ENCODE measurements at regions not wholly inside any gene's neighbourhood (a gene's known extent, or its start where the extent isn't known, plus 50 kb on each side); places are given as distances from the start of the nearest gene placed in this dataset.

DNA sequence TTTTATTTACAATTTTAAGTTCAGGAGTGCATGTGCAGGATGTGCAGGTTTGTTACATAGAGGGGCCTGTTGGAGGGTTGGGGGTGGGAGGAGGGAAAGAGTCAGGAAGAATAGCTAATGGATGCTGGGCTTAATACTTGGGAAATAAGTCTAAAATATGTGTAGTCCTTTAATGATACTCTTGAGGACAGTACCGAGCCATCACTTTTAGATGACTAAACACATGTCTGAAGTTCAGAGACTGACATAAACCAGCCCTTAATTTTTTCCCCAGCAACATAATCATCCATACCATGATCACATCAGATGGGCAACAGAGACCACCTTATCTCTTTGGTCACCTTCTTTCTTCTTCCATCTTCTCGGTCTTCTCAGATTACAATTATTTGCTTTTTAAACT is 189.1 kb upstream of the COL3A1 start (continued):
- TF ChIP-seq, protein P1, sequence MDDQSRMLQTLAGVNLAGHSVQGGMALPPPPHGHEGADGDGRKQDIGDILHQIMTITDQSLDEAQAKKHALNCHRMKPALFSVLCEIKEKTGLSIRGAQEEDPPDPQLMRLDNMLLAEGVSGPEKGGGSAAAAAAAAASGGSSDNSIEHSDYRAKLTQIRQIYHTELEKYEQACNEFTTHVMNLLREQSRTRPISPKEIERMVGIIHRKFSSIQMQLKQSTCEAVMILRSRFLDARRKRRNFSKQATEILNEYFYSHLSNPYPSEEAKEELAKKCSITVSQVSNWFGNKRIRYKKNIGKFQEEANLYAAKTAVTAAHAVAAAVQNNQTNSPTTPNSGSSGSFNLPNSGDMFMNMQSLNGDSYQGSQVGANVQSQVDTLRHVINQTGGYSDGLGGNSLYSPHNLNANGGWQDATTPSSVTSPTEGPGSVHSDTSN (IDR thresholded peaks at IDR 0.05) = no peak
- TF ChIP-seq POLR2AphosphoS5 (IDR thresholded peaks at IDR 0.05; ENCODE audit: low read depth, low read length) = no peak

DNA sequence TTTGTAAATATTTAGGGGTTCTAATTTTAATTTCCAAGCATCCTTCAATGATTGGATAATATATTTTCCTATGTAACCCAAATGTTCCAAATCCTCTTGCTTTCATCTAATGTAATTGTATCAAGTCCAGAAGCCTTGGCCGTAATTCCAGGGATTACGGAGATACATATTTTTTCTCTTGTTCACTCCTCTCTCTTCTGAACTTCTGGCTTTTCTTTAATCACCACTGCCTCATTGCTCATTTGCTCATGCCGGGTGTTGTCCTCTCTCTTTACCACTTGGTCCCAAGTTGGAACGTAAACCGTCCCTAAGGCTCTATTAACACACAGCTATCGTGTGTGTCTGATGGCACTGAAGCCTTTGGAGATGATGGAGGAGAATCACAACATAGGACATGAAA is 188.7 kb upstream of the COL3A1 start:
- Histone ChIP-seq H2AFZ (ENCODE audit: low read depth) (no peak overlapping the region), H3K9ac (peak overlapping the region; percentile 73; the same call in 1 of the 2 replicates)
- no peak for DNase-seq

More for the DNA sequence above, 188.7 kb upstream of the COL3A1 start:
- Histone ChIP-seq H3K4me3 (ENCODE audit: low read depth in 2 of 2, low read length in 1 of 2) (no peak overlapping the region), H3K27me3 (ENCODE audit: insufficient read depth) (no peaks in the 10 kb centered on the region), H3K36me3 (replicated peaks in 1 of 2; ENCODE audit: control insufficient read depth in 1 of 2, insufficient read depth in 2 of 2, low read length in 1 of 2) (no peaks in the 10 kb centered on the region), H3K4me1 (ENCODE audit: control insufficient read depth in 1 of 2, insufficient read depth in 2 of 2, low read depth in 1 of 2, low read length in 1 of 2) (peaks cover 12 to 33% of the 10 kb centered on the region in 2 experiments; a peak in 2 of 4 replicates), H3K9me3 (no peaks in the 10 kb centered on the region), H3K4me2 (0 out of 2 replicates have a peak overlapping the region, but pooled peaks have one; percentile 51), H3K9me2 (no peaks in the 10 kb centered on the region), H3K79me2 (ENCODE audit: insufficient read depth) (no peaks in the 10 kb centered on the region), H3K27ac (ENCODE audit: low read depth in 2 of 2, low read length in 1 of 2) (peak overlapping the region; percentile 90 to 100), H3F3A (replicated peaks; ENCODE audit: insufficient read depth) (peaks cover 43% of the 10 kb centered on the region), H4K20me1 (ENCODE audit: insufficient read depth) (no peaks in the 10 kb centered on the region)
- 90% methylated on average over 6 of the region's 6 CpGs for WGBS (ENCODE audit: low lambda C conversion rate)
- TF ChIP-seq SIN3A (IDR thresholded peaks at IDR 0.05; ENCODE audit: borderline replicate concordance, low read depth, low read length) = no peak
- TF ChIP-seq CHD2 (IDR thresholded peaks at IDR 0.05; ENCODE audit: low read length, partially characterized antibody) = no peak
- no peak for TF ChIP-seq TCF12 (IDR thresholded peaks at IDR 0.05)
- TF ChIP-seq MXI1 (IDR thresholded peaks at IDR 0.05; ENCODE audit: low read depth, low read length) = no peak
- no peak for TF ChIP-seq POLR2AphosphoS5 (IDR thresholded peaks at IDR 0.05; ENCODE audit: low read depth, low read length)
- TF ChIP-seq, protein P2, sequence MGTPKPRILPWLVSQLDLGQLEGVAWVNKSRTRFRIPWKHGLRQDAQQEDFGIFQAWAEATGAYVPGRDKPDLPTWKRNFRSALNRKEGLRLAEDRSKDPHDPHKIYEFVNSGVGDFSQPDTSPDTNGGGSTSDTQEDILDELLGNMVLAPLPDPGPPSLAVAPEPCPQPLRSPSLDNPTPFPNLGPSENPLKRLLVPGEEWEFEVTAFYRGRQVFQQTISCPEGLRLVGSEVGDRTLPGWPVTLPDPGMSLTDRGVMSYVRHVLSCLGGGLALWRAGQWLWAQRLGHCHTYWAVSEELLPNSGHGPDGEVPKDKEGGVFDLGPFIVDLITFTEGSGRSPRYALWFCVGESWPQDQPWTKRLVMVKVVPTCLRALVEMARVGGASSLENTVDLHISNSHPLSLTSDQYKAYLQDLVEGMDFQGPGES (IDR thresholded peaks at IDR 0.05; ENCODE audit: low read depth, low read length) = no peak
- no peak for TF ChIP-seq NFIC (IDR thresholded peaks at IDR 0.05; ENCODE audit: borderline replicate concordance)
- no peak for TF ChIP-seq TAF1 (IDR thresholded peaks at IDR 0.05; ENCODE audit: borderline replicate concordance, low read depth, low read length)
- TF ChIP-seq YY1 (IDR thresholded peaks at IDR 0.05; ENCODE audit: low read depth) = no peak
- no peak for TF ChIP-seq GATA2 (CRISPR knock-in tag; IDR thresholded peaks at IDR 0.05)
- TF ChIP-seq FOXJ3 (CRISPR knock-in tag; IDR thresholded peaks at IDR 0.05) = no peak
- TF ChIP-seq NRF1 (IDR thresholded peaks at IDR 0.05; ENCODE audit: low read depth, low read length) = no peak
- TF ChIP-seq, protein P3, sequence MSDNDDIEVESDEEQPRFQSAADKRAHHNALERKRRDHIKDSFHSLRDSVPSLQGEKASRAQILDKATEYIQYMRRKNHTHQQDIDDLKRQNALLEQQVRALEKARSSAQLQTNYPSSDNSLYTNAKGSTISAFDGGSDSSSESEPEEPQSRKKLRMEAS (IDR thresholded peaks at IDR 0.05; ENCODE audit: low read depth) = no peak
- TF ChIP-seq, protein P4, sequence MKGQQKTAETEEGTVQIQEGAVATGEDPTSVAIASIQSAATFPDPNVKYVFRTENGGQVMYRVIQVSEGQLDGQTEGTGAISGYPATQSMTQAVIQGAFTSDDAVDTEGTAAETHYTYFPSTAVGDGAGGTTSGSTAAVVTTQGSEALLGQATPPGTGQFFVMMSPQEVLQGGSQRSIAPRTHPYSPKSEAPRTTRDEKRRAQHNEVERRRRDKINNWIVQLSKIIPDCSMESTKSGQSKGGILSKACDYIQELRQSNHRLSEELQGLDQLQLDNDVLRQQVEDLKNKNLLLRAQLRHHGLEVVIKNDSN (IDR thresholded peaks at IDR 0.05; ENCODE audit: borderline replicate concordance, low read depth) = no peak
- TF ChIP-seq, protein P1 (IDR thresholded peaks at IDR 0.05) = no peak
- TF ChIP-seq, protein P5, sequence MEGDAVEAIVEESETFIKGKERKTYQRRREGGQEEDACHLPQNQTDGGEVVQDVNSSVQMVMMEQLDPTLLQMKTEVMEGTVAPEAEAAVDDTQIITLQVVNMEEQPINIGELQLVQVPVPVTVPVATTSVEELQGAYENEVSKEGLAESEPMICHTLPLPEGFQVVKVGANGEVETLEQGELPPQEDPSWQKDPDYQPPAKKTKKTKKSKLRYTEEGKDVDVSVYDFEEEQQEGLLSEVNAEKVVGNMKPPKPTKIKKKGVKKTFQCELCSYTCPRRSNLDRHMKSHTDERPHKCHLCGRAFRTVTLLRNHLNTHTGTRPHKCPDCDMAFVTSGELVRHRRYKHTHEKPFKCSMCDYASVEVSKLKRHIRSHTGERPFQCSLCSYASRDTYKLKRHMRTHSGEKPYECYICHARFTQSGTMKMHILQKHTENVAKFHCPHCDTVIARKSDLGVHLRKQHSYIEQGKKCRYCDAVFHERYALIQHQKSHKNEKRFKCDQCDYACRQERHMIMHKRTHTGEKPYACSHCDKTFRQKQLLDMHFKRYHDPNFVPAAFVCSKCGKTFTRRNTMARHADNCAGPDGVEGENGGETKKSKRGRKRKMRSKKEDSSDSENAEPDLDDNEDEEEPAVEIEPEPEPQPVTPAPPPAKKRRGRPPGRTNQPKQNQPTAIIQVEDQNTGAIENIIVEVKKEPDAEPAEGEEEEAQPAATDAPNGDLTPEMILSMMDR (IDR thresholded peaks at IDR 0.05) = no peak
- no peak for TF ChIP-seq EP300 (IDR thresholded peaks at IDR 0.05; ENCODE audit: borderline replicate concordance in 1 of 2, low read depth in 1 of 2, low read length in 1 of 2)
- no peak for TF ChIP-seq GABPA (IDR thresholded peaks at IDR 0.05; ENCODE audit: low read depth)
- TF ChIP-seq ELF1 (IDR thresholded peaks at IDR 0.05) = no peak
- no peak for TF ChIP-seq MEF2A (IDR thresholded peaks at IDR 0.05; ENCODE audit: borderline replicate concordance, low read depth)
- ChIA-PET CTCF (no interaction called here), POLR2A (no interaction called here)

Data from SK-N-SH (cell line).